Left cardiac atrium (tissue), 4 donors: ENCODE measurements at regions not wholly inside any gene's neighbourhood (a gene's known extent, or its start where the extent isn't known, plus 50 kb on each side); places are given as distances from the start of the nearest gene placed in this dataset.
"Not testable (repeated sequence)": the region's sequence is repeated elsewhere in the genome, so short reads cannot be mapped to it uniquely, and the experiment has no call there.

ENCODE experiments used
- ATAC-seq, 2 donors: fragments of 200-7000 bp; cut with Tn5 transposase; one replicate each; pipeline ENCODE4 v1.9.1; 2020; ENCODE audit warnings: mild to moderate bottlenecking in 2 of 2, moderate library complexity in 2 of 2
- DNase-seq: peaks from one replicate; pipeline ENCODE4 v3.0.0-alpha.2; 2020
- intact Hi-C, 2 donors: fragments of 100-400 bp; cut with DNase I; formaldehyde crosslinking; loops; one replicate each; pipeline versions ENCODE4 v1.14.1 to v1.15.1; 2022 to 2023
- donor health status: DM: no; HTN: yes; CAD: no.
- donor health status: DM: no; HTN: yes; CAD: no; lungs with severe emphysema.
- donor health status: DM: yes; HTN: yes; CAD: no.
- donor health status: Dilated cardiomyopathy.

- ATAC-seq = no peak
- intact Hi-C loops = no loop called here
- no peak for DNase-seq
Measured at GRCh38 chr15:53226559-53226958, 436.4 kb upstream of the ONECUT1 start.

GRCh38 chr15:53225781-53226180 lies 435.6 kb upstream of the ONECUT1 start:
- intact Hi-C loops = no loop called here
- DNase-seq = no peak
- no peak for ATAC-seq

DNA sequence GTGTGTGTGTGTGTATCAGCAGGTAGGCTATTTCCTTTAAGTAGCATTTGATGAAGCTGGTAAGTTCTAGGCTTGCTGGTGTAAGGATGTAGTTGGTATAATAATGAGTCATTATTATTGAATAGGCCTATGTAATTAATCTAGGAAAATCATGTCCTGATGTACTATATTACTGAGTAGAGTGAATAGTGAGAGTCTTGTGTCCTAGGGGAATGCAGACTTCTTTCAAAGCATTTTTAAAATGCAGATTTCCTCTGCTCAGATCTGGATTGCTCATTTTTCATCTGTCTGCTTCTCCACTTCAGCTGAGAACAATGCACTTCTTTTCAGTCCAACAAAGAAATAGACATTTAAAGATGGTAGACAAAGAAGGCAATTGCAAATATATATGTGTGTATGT lies 434.2 kb upstream of the ONECUT1 start:
- intact Hi-C loops = no loop called here
- DNase-seq (no peak), ATAC-seq (no peak)

- intact Hi-C loops = no loop called here
- no peak for DNase-seq
- ATAC-seq = no peak
Measured at GRCh38 chr15:53223815-53224214, 433.7 kb upstream of the ONECUT1 start.

DNA sequence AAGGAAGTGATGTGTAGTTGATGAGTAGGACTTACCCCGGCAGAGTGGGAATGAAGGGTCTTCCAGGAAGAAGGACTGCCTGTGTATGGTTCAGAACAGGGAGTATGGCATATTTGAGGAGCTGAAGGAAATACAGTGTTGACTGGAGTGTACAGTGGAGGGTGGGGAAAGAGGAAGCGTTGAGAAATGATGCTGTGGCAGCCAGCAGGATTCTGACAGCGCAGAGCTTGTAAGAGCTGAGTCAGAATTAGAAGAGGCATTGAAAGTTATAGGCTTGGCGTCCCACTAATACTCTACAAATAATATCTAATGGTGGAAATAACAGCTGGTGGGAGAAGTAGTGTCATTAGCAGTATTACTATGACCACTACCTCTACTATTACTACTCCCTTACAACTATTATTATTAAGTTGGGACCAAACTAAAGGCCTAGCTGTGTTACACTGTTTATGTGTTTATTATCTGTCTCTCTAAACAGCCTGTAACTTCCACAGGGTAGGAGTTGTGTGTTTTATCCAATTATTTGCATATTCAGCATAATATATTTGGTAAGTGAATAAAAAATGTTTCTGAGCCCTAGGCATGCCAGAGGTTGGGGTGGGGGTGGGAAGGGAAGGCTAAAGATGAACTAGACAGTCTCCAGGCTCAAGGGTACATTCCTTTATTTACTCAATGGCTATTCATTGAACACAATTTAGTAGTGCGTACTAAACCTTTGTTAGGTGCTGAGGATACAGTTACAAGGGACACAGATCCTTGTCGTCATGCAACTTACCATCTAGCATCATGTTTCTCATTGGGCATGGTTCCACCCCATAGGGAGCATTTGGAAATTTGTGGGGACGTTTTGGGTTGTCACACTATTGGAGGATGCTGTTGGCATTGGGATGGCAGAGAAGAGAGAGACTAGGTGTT lies 428.8 kb upstream of the ONECUT1 start:
- intact Hi-C loops = no loop called here
- DNase-seq (no peak), ATAC-seq (no peak)

- DNase-seq (no peak), ATAC-seq (no peak)
- intact Hi-C loops = no loop called here
Measured at GRCh38 chr15:53216036-53216435, 425.9 kb upstream of the ONECUT1 start.

DNA sequence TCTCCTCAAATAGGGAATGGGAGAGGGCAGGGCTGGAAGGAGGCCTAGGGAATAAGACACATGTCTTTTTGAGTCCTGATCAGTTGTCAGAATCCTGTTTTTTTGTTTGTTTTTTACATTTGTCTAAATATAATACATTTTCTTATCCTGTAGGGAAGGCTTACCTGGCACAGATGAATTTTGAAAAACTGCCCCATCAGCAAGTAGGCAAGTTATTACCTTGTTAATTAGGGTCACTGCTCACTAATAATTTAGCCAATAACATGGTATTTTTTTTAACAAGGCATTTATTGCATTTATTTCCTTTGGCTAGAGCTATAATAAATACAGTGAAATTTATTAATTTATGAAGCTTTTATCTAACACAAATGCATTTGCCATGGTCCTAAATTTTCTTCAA lies 423.2 kb upstream of the ONECUT1 start:
- no peak for DNase-seq
- no peak for ATAC-seq
- intact Hi-C loops = no loop called here

DNA sequence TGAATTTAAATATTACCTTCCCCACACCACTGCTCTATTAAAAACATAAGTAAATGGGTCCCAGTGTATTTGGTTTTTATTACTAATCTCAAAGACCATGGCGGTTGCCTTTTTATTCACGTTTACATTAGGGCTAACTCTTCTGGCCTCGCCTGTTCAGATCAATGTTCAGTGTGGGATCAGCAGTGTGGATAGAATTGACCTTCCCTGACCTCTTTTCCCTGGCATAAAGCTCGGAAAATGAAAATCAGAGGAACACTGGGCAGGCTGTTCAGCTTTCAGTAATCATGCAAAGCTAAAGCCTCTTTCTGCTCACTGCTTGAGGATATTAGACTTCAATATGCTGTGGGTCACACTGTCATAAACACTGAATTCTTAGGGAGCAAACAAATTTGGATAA lies 422.6 kb upstream of the ONECUT1 start:
- intact Hi-C loops = no loop called here
- ATAC-seq (no peak), DNase-seq (no peak)

DNA sequence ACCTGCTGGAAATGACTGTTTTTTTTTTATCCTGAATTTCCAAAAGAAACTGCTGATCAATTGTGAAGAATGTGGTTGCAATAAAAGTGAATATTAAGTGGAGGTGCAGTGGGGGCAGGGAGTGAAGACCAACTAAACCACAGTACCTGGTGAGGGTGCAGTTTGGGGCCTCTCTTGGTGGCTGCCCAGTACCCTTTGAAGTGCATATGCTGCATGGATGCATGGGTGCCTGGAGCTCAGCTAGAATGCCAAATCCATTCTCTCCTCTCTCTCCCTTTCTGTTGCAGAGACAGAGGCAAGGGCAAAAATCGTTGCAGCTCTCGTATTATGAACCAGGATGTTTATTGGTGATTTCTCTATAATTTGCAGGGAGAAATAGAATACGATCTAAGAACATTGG lies 420.5 kb upstream of the ONECUT1 start:
- ATAC-seq = no peak
- intact Hi-C loops = no loop called here
- DNase-seq = no peak

- no peak for ATAC-seq
- intact Hi-C loops = no loop called here
- DNase-seq = no peak
Measured at GRCh38 chr15:53209396-53210042, 419.4 kb upstream of the ONECUT1 start.

GRCh38 chr15:53208751-53209150 lies 418.6 kb upstream of the ONECUT1 start:
- ATAC-seq = no peak
- no peak for DNase-seq
- intact Hi-C loops = no loop called here

DNA sequence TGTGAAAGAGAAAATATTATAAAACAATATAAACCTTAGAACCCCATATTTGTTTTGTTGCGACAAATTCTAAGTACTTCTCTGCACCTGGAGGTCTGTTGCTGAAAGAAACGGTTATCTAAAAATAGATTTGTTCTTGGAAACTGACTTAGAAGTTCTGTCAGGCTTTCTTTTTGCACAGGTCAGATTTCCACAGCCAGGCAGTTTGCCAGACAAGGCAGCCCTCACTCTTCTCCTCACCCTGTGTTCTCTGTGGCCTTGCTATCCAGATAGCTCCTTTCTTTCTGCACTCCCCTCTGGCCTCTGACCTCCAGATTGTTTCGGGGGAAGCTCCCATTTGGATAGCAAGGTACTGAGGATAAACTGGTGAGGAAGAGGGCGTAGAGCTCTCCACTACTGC lies 413.3 kb upstream of the ONECUT1 start:
- intact Hi-C loops = no loop called here
- DNase-seq (no peak), ATAC-seq (no peak)

DNA sequence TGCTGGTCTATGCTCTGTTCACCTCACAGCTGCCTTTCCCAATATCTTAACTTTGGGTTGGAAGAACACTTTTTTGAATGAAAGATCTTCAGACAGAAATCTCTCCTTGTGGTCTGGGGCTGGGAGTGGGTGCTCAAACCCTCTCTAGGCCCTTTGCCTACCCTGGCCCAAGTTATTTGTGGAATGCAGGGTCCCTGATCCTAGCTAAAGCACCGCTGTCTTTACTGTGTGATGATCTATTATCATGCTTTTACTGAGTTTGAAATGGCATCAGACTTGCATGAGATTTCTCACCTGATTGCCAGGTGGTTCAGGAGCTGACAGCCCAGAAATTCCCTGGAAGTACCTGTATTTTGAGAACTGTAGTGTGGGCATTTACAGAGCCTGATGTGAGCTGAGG lies 412.7 kb upstream of the ONECUT1 start:
- intact Hi-C loops = no loop called here
- DNase-seq (no peak), ATAC-seq (no peak)

DNA sequence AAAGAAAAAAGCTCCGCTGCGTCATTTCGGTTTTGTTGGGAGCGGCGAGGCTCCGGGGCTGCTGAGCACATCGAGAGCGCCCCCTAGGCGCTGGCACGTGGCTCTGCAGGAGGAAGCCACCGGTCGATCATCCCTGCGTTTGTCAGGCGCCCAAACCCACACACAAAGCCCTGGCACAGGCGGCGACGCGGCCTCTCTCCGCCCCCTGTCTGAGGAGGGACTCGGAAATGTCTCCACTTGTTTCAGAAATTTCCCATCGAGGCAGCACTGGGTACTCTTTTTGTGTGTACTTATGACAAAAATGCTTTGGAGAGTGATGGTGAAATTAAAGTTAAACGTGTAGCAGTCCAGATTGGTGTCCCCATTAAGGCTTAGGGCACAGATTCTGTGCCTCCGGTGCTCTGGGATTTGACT lies 407.3 kb upstream of the ONECUT1 start:
- intact Hi-C loops = loop anchor here (2.0 to 5.0 kb wide), 2 partner anchors 417 to 420 kb away; no protein-coding TSS in a partner anchor
- DNase-seq = peak; percentile 53
- ATAC-seq = peak; percentile 44 to 68

GRCh38 chr15:53196788-53197187 lies 406.7 kb upstream of the ONECUT1 start:
- DNase-seq (no peak), ATAC-seq (no peak)
- intact Hi-C loops = loop anchor here (2.0 to 5.0 kb wide), 2 partner anchors 416 to 419 kb away; no protein-coding TSS in a partner anchor

DNA sequence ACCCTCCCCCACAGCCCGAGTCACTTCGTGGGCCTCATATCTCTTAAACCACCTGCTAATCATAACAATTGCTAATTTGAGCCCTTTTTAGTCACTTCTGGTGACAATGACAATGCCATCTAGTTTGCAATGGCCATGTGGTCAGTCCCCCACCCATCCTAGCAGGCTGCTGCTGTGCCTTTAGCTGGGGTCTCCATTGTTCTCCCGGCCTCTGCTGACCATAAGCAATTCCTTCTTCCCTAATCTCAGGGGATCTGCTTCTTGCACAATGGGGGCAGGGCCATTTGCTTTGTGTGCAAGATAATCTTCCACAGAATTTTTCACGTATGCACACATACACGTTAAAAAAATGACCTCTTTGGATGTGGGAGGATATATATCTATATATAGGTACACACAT lies 406.1 kb upstream of the ONECUT1 start:
- intact Hi-C loops = loop anchor here (2.0 to 5.0 kb wide), 2 partner anchors 415 to 419 kb away; no protein-coding TSS in a partner anchor
- DNase-seq (no peak), ATAC-seq (no peak)

DNA sequence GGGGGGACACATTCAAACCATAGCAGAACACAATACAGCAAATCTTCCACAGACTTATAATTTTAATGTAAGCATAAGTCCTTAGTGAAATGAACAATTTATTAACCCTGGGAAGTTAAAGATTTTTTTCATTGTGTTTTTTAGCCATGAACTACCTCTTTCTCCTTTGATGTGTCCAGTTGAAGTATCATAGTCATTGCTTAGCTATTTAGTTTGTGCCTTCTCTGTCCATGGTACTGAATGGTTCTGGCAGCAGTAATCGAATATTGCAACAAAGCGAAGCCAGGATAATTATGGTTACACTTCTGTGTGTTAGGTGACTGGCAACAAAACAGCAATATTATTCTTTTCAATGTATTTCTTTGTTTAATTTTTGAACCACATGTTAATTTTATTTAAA lies 403.0 kb upstream of the ONECUT1 start:
- DNase-seq (no peak), ATAC-seq (peak in 1 of 2 donors; percentile 41)
- intact Hi-C loops = no loop called here

- intact Hi-C loops = no loop called here
- DNase-seq (no peak), ATAC-seq (no peak)
Measured at GRCh38 chr15:53189860-53190259, 399.7 kb upstream of the ONECUT1 start.

DNA sequence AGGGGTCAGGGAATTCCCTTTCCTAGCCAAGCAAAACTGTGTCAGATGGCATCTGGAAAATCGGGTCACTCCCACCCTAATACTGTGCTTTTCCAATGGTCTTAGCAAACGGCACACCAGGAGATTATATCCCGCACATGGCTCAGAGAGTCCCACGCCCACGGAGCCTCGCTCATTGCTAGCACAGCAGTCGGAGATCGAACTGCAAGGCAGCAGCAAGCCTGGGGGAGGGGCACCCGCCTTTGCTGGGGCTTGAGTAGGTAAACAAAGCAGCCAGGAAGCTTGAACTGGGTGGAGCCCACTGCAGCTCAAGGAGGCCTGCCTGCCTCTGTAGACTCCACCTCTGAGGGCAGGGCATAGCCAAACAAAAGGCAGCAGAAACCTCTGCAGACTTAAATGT lies 393.3 kb upstream of the ONECUT1 start:
- intact Hi-C loops, DNase-seq, ATAC-seq: not testable (repeated sequence)

DNA sequence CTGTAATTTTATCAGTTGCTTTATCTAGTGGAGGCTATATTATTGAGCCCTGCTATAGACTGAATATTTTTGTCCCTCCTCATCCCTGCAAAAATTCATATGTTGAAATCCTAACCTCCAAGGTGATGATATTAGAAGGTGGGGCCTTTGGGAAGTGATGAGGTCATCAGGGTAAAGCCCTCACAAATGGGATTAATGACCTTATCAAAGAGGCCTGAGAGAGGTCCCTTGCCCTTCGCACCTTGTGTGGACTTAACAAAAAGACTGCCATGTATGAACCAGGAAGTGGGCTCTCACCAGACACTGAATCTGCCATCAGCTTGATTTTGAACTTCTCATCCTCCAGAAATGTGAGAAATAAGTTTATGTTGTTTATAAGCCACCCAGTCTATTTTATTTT lies 381.4 kb upstream of the ONECUT1 start:
- intact Hi-C loops = no loop called here
- ATAC-seq = no peak

More for the DNA sequence above, 381.4 kb upstream of the ONECUT1 start:
- no peak for DNase-seq
